ENCODE measurements at regions not wholly inside any gene's neighbourhood (a gene's known extent, or its start where the extent isn't known, plus 50 kb on each side); places are given as distances from the start of the nearest gene placed in this dataset.

GRCh38 chr12:93970900-93971688 lies 177.3 kb upstream of the PLXNC1 start:
- DNase-seq, result no peak
- WGBS, 2 experiments (ENCODE audit: insufficient coverage in 1 of 2, insufficient read length in 1 of 2), result 84 to 87% methylated on average over 9 to 10 of the region's 10 CpGs
- peaks cover 14% of the 10 kb centered on the region for H3K4me1 Mint-ChIP-seq
- peaks cover 3% of the 10 kb centered on the region for H3K9me3 Mint-ChIP-seq
- no peak overlapping the region for H3K27ac Mint-ChIP-seq
- H3K36me3 Mint-ChIP-seq (ENCODE audit: low read depth), result no peaks in the 10 kb centered on the region
- TF ChIP-seq CTCF (conservative IDR thresholded peaks at IDR 0.05), result no peak
- Histone ChIP-seq H3K9ac (ENCODE audit: extremely low read depth, low read length, poor library complexity, severe bottlenecking) (no peak overlapping the region), H3K4me1 (ENCODE audit: control insufficient read depth, insufficient read depth, low read length) (peaks cover 12% of the 10 kb centered on the region), H3K4me3 (ENCODE audit: low read length) (no peak overlapping the region), H3K27ac (ENCODE audit: low read depth, low read length) (no peak overlapping the region), H3K9me3 (ENCODE audit: control insufficient read depth, low read length) (peaks cover 10% of the 10 kb centered on the region), H3K36me3 (ENCODE audit: control insufficient read depth, insufficient read depth, low read length) (no peaks in the 10 kb centered on the region), H3K27me3 (ENCODE audit: control insufficient read depth, insufficient read depth, low read length, poor library complexity, severe bottlenecking) (peaks cover 17% of the 10 kb centered on the region)
- peaks cover 21% of the 10 kb centered on the region for H3K27me3 Mint-ChIP-seq (ENCODE audit: insufficient read depth)
- no peak overlapping the region for H3K4me3 Mint-ChIP-seq

GRCh38 chr12:93972411-93973208 lies 175.8 kb upstream of the PLXNC1 start:
- Histone ChIP-seq H3K9me3 (ENCODE audit: control insufficient read depth, low read length) (peaks cover 10% of the 10 kb centered on the region), H3K4me3 (ENCODE audit: low read length) (no peak overlapping the region), H3K27ac (ENCODE audit: low read depth, low read length) (no peak overlapping the region), H3K36me3 (ENCODE audit: control insufficient read depth, insufficient read depth, low read length) (no peaks in the 10 kb centered on the region), H3K27me3 (ENCODE audit: control insufficient read depth, insufficient read depth, low read length, poor library complexity, severe bottlenecking) (peaks cover 25% of the 10 kb centered on the region), H3K9ac (ENCODE audit: extremely low read depth, low read length, poor library complexity, severe bottlenecking) (no peak overlapping the region), H3K4me1 (ENCODE audit: control insufficient read depth, insufficient read depth, low read length) (peaks cover 12% of the 10 kb centered on the region)
- peaks cover 14% of the 10 kb centered on the region for H3K4me1 Mint-ChIP-seq
- peaks cover 3% of the 10 kb centered on the region for H3K9me3 Mint-ChIP-seq
- no peak overlapping the region for H3K4me3 Mint-ChIP-seq
- no peak for TF ChIP-seq CTCF (conservative IDR thresholded peaks at IDR 0.05)
- peaks cover 19% of the 10 kb centered on the region for H3K27me3 Mint-ChIP-seq (ENCODE audit: insufficient read depth)
- no peak overlapping the region for H3K27ac Mint-ChIP-seq
- 93 to 98% methylated on average over 7 to 8 of the region's 8 CpGs for WGBS, 2 experiments (ENCODE audit: insufficient coverage in 1 of 2, insufficient read length in 1 of 2)
- DNase-seq, result no peak
- H3K36me3 Mint-ChIP-seq (ENCODE audit: low read depth), result no peaks in the 10 kb centered on the region

- Histone ChIP-seq H3K27ac (ENCODE audit: low read depth, low read length) (no peak overlapping the region), H3K4me3 (ENCODE audit: low read length) (no peak overlapping the region), H3K36me3 (ENCODE audit: control insufficient read depth, insufficient read depth, low read length) (no peaks in the 10 kb centered on the region), H3K27me3 (ENCODE audit: control insufficient read depth, insufficient read depth, low read length, poor library complexity, severe bottlenecking) (peaks cover 21% of the 10 kb centered on the region), H3K9me3 (ENCODE audit: control insufficient read depth, low read length) (peaks cover 10% of the 10 kb centered on the region), H3K9ac (ENCODE audit: extremely low read depth, low read length, poor library complexity, severe bottlenecking) (no peak overlapping the region), H3K4me1 (ENCODE audit: control insufficient read depth, insufficient read depth, low read length) (peaks cover 12% of the 10 kb centered on the region)
- WGBS, 2 experiments (ENCODE audit: insufficient coverage in 1 of 2, insufficient read length in 1 of 2), result 85 to 97% methylated on average over 3 of the region's 3 CpGs
- no peak for DNase-seq
- Mint-ChIP-seq H3K27ac (no peak overlapping the region), H3K4me1 (peaks cover 14% of the 10 kb centered on the region), H3K9me3 (peaks cover 3% of the 10 kb centered on the region), H3K4me3 (no peak overlapping the region), H3K27me3 (ENCODE audit: insufficient read depth) (peaks cover 20% of the 10 kb centered on the region), H3K36me3 (ENCODE audit: low read depth) (no peaks in the 10 kb centered on the region)
- TF ChIP-seq CTCF (conservative IDR thresholded peaks at IDR 0.05), result no peak
These were observed 174.1 kb upstream of the PLXNC1 start for GRCh38 chr12:93974252-93974651.

All from endodermal cell (in vitro differentiated cells).